GM18502 (cell line): ENCODE measurements at regions not wholly inside any gene's neighbourhood (a gene's known extent, or its start where the extent isn't known, plus 50 kb on each side); places are given as distances from the start of the nearest gene placed in this dataset.
"Not testable (repeated sequence)": the region's sequence is repeated elsewhere in the genome, so short reads cannot be mapped to it uniquely, and the experiment has no call there.

ENCODE experiments used
- ATAC-seq: cut with Tn5 transposase; IDR thresholded peaks from one replicate; pipeline ENCODE4 v1.9.1; 2021; ENCODE audit warnings: mild to moderate bottlenecking; ENCODE audit not compliant: unreplicated experiment, poor library complexity

DNA sequence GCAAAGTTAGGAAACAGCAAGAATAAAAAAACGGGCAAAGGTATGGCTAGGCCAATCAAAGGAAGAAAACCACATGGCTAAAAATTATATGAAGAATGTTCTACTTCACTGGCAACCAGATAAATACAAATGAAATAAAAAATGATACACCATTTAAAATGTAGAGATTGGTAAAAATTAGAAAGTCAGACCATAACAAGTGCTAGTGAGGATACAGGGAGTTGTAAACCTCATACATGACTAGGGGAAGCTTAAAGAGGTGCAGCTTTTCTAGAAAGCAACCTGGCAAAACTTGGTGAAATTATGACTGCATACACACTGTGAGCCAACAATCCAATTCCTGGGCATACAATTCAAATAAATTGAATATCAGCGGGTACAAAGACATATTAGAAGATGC lies 119.0 kb upstream of the LIFR start:
- no peak for ATAC-seq

GRCh38 chr5:38677636-38678035 lies 121.2 kb upstream of the LIFR start:
- ATAC-seq: no peak

GRCh38 chr5:38678076-38678475 lies 121.6 kb upstream of the LIFR start:
- no peak for ATAC-seq

DNA sequence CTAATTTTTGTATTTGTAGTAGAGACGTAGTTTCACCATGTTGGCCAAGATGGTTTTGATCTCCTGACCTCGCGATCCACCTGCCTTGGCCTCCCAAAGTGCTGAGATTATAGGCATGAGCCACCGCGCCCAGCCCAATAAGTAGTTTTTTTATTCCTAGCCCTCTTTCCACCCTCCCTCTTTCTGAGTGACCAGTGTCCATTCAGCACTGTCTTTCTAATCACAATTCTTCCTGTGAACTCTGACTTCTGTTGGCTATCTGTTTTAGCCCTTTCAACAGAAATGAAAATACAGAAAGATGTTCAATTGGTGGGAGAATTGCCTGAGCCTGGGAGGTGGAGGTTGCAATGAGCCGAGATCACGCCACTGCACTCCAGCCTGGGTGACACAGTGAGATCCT lies 122.3 kb upstream of the LIFR start:
- ATAC-seq: not testable (repeated sequence)

- no peak for ATAC-seq
These were observed 123.8 kb upstream of the LIFR start for GRCh38 chr5:38680094-38680825.

DNA sequence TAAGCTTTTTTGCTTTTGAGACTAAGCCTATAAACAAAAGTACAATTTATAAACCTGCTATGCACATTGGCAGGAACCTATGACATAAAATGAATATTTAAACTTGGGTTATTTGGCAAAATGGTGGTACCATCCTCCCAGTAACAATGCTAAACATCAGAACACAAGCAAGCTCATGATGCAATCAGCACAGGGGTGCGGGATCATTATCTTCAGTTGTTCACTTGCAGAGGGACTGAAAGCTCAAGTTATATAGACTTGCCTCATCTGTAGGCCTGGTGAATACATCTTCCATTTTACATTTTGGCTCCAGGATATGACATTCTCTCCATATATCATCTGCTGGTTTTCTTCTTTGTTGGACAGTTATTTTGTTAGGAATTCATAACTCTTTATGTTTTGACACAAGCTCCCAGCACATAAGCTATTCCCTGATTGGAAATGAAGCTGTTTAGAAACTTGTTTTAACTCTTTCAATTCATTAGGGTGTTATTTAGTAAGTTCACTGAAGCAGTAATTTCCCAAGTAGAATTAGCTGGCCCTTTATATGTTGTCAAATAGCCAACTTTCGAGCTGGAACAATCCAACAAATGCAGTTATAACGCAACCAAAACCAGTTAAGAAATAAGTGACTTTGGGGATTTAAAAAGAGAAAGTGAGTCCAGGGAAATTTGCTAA lies 124.7 kb upstream of the LIFR start:
- ATAC-seq: no peak

- no peak for ATAC-seq
These were observed 125.5 kb upstream of the LIFR start for GRCh38 chr5:38681966-38682365.

GRCh38 chr5:38686658-38687057 lies 130.2 kb upstream of the LIFR start:
- no peak for ATAC-seq

GRCh38 chr5:38692346-38692745 lies 135.9 kb upstream of the LIFR start:
- ATAC-seq: no peak

- no peak for ATAC-seq
These were observed 136.5 kb upstream of the LIFR start for GRCh38 chr5:38692781-38693527.

DNA sequence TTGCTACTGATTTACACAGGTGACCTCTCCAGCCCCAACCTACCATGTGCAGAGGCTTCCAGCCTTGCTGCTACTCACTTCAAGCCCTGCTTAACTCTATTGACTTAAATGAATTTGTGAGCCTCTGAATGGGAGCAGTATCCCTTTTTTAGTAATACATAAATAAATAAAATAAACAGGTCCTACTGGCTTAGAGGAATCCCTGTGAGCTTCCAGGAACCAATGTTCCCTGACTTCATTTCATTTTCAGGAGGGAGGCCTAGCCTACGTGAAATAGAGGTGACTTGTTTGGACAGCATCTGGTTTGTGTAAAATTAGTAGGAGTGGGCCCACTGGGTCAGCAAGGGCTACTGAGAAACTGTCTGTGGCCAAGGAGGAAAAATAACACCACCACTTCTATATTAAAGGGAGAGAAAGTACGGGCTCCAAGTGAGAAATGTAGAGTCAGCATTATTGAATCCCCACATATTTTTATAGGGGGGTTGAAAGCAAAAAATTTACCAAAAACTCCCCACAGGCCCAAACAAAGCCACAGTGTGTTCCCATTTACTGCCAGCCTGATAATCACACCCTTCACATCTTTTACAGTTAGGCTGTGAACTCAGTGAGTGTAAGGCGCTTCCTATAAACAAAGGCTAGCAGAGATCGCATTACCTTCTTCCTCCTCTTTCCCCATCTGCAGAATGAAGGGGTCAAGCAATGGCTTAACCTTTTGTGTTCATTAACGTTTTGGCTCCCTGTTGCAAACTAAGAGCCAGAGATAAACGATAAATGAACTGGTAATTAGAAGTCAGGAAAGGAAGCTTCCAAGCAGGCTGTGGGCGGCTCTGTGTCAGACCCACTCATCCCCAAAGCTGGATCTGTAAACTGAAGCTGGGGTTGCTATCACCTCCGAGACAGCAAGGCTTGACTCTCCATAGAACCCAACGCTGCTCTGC lies 138.8 kb upstream of the LIFR start:
- no peak for ATAC-seq

GRCh38 chr5:38697013-38697412 lies 140.6 kb upstream of the LIFR start:
- ATAC-seq: no peak

- not testable (repeated sequence) for ATAC-seq
These were observed 140.3 kb upstream of the OSMR start for GRCh38 chr5:38705529-38705928.

- ATAC-seq: no peak
These were observed 139.4 kb upstream of the OSMR start for GRCh38 chr5:38706376-38706775.

DNA sequence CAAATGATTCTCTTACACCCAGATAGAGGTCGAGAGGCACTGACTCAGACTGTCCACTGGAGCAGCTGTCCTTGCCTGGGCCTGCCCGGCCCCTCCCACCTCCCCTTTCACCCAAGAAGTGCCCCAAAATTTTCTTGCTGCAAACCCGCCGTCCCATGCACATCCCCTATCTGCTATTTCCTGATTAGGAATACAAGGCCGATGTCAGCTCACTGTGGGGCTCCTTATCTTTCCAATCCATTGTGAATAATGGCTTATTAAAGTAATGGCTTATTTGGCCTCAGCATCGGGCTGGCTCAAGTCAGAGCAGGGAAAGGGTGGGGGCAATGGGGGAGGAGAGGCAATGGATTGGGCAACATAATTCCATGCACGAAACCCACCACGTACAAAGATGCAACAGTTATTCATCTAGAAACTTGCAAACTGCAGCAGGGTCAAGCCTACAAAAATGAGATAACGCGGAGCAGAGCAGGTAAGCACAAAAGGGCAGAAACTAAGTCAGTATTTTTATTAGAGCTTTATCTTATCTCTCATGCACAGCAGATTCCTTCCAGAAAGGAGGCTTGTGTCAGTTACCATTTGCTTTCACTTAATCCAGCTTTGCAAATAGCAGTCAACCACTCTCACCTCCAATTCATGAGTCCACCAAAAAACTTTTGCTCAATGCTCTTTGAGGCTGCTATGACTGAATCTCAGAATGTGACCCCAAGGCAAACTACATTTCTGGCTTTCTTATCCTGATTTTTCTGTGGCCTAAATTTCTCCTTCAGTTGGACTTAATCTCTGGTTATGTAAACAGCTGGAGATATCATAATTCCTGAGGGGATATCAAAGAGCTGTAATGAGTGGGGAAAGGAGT lies 138.2 kb upstream of the OSMR start:
- no peak for ATAC-seq

GRCh38 chr5:38709678-38710306 lies 136.0 kb upstream of the OSMR start:
- ATAC-seq: no peak

DNA sequence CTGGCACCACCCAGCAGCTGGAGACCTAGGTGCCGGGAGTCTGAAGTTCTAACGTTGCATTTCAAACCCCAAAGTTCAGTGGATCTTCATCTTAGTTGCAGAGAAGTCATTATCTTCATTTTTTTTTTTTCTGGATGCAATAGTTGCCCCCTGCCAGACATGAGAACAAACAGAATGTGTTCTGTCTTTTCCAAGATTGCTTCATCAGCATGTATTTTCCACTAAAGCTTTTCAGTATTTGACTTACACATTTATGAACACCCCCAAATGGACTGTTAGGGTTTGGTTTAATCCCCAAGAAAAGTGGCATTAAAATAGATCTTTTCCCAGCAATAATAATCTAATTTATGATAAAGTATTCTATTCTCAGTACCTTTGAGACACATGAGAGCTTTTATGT lies 135.2 kb upstream of the OSMR start:
- ATAC-seq: no peak

- ATAC-seq: no peak
These were observed 133.4 kb upstream of the OSMR start for GRCh38 chr5:38712391-38712790.

DNA sequence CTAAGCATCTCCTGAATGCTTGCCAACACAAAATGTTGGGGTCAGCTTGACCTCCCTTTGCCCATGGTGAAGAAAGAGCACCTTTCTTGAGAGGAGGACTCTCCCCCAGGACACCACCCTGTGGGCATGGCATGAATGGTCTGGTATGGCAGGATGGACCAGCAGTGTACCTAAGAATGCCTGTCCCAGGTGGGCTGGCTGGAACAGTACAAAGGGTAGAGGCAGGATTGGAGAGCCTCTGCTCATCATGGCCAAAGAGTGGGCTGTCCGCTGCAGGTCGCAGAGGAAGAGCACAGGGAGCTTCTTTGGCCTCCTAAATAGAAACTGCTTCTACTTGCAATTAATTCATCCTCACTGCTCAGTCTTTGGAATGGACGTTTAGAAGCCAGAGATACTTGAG lies 131.6 kb upstream of the OSMR start:
- no peak for ATAC-seq
